ENCODE measurements at regions not wholly inside any gene's neighbourhood (a gene's known extent, or its start where the extent isn't known, plus 50 kb on each side); places are given as distances from the start of the nearest gene placed in this dataset.
"Not testable (repeated sequence)": the region's sequence is repeated elsewhere in the genome, so short reads cannot be mapped to it uniquely, and the experiment has no call there.

DNA sequence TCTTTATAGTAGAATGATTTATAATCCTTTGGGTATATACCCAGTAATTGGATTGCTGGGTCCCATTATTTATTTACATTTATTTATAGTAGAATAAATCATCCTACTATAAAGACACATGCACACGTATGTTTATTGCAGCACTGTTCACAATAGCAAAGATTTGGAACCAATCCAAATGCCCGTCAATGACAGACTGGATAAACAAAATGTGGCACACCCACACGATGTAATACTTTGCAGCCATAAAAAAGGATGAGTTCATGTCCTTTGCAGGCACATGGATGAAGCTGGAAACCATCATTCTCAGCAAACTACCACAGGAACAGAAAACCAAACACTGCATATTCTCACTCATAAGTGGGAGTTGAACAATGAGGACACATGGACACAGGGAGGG is 869.0 kb upstream of the SORCS1 start:
- not testable (repeated sequence) for DNase-seq

DNA sequence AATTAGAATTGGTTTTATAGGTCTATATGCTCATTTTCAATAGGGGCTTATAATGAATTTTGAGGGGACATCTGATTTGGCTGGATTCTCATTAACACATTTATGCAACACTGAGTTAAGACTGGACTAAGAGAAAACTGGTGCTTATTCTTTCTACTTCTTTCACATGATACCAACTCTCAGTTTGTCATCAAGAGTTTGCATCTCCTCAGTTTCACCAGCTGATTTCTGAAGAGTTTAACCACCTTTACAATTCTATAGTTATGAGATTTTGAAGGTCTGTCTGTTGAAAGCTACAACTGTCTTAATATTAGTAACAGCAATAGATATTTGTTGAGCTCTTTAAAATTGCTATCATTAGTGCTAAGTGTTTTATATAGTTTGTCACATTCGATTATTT is 867.0 kb upstream of the SORCS1 start:
- DNase-seq, result no peak

DNA sequence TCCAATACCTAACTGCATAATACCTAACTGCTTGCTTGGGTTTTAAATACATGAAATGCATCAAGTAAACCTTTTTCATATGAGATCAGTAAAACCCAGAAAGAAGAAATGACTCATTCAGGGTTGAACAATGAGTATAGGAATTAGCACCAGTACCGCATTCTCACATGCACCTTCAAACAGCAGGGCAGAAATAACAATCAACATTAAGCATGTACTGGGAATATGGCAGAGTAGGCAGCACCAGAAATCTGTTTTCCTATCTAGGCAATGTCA is 850.3 kb upstream of the SORCS1 start:
- DNase-seq, result no peak

DNA sequence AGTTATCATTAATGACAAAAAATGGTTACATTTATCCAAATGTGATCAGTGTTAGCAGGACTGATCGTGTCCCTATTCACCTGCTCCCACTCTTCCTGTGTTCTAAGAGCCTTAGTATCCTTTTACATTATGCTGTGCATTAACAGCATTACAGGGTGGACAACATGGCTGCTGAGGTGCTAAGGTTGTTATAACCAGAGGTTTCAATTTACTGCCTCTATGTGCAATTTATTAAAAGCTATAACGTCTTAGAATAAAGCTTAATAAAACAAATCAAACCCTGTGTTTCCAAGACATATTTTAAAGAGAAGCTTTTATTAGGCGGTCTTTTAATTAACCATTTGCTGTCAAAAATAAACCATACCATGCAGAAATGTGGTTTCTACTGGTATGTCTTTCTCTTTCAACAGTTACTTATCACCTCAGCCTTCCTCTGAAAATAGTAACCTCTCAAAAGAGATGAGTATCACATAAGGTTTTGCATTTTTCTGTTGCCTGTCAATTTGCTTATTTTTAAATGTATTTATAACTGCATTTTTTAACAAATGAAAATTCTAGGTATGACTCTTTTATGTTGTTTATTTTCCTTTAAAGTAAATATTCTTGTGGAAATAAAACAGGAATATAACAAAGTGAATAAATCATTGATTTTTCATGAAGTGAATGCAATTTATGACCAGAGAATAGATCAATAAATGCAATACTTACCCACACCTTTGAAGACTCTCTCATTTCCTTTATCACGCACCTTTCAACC is 849.8 kb upstream of the SORCS1 start:
- no peak for DNase-seq

DNA sequence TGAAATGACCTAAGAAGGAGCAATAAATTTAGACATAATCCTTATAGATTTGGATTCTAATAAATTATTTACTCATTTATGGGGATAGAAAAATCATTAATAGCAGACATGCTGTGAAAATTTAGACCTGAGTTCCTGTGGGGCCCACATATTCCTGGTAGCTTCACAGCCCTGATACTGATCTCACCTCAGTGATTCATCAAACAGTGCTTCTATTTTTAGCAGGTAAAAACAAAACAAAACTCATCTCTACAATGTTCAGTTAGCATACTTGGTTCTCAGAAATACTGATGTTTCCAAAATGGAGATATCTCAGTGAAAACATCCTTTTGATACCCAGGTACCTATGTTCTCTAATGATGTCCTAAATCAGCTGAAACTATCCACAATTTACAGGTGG is 841.1 kb upstream of the SORCS1 start:
- no peak for DNase-seq

DNA sequence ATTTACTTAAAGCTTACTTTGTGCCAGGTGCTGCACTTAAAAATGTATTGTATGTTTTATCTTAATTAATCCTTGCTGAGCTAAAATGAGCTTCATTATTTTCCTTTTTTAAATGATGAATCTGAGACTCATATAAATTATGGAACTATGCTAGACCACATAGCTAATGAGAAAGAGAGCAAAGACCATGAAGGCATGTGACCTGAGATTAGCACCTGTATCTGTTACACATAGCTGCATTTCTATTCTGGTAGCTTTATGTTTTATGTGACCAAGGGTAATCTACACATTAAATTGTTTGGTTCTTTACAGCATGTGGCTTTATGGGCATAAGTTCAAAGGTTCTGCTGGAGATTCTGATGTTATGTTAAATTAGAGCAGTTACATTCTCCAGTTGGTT is 839.1 kb upstream of the SORCS1 start:
- DNase-seq, result no peak

DNA sequence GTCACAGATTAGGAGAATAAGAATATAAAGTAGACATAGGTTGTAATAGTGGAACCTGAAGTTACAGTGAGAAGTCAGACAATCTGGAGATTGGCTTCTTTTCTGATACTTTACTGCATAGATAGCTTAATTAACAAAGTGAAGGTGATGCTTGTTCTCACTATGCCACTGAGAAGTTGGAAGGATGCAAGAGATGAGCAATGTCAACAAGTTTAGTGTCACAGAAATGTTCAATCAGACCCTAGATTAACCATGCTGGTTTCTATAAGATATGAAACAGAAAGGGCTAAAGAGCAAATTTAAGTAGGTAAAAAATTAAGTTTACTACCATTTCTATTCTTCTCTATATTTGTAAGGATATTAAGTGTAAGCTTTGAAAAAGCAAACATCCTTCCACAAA is 838.6 kb upstream of the SORCS1 start:
- no peak for DNase-seq

DNA sequence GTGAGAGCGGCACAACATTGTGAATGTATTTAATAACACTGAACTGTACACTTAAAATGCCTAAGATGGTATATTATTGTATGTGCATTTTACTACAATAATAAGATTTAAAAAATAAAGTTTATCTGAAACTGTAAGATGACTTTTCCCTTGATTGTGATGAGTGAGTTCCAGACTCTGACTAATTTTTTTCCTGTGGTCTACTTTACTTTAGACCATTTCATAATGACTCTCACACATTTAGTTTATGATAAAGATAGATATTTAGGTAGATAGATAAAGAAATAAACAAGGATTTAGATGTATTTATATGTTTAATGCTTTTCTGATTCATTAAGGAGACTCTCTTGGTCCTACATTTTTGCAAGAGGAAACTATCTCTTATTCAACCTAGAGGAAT is 835.9 kb upstream of the SORCS1 start:
- DNase-seq, result no peak

DNA sequence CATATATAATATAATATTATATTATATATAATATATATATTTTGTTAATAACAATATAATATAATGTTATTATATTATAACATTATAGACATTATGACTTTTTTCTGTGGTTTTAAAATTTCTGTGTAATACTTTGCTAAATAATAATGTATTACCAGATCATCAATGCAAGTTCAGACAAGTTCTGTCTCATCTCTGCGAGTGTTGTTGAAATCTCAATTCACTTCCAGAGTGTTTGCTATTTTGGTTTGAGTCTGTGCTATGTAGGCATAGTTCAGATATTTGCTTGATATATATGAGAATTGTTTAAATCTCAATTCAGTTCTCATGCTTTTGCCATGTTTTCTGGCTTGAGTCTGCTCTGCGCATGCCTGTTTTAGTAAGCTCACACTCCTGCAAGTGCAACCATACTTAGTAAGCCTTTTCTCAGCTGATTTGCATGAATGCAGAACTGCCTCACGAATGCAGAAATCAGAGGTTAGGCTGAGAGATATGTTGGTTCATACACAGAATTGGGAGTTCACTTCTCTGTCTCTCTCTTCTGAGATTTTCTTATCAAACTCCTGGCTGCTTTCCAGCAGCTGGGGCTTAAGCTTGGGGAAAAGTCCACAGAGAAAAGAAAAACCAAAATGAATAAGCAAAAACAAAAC is 830.2 kb upstream of the SORCS1 start:
- no peak for DNase-seq

DNA sequence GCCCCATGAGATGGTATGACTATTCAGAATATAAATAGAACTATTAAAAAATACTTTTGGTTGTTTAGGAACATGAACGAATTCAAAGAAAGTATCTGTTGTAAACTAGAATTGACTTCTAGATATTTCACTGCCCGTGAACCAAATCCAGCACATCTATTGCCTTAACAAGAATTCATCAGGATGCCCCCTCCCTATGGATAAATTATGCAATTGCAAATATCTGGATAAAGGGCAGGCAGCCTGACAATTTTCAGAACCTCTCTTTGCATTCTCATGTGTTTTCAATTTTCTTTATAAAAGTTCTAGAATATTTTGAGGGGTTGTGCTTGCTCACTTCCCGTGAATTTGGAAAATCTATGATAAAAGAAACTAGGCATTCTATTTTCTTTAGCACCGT is 822.1 kb upstream of the SORCS1 start:
- DNase-seq, result no peak

DNA sequence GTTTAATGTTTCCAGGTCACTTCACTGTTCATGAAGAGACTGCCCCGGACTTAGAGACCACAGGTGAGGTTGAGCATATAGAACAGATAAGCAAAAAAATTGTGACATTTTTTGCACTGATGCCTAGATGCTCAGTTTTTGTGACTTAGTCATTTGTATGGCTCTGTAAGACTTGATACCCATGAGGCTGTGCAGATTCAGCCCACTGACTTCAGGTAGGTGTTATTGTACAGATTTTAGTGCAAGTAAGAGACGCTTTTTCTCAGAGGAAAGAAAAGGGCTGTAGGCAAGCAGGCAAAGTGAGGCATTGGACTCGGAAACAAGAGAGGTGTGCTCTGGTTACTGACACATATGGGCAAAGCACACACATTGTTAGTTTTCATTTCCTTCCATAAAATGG is 820.1 kb upstream of the SORCS1 start:
- no peak for DNase-seq

DNA sequence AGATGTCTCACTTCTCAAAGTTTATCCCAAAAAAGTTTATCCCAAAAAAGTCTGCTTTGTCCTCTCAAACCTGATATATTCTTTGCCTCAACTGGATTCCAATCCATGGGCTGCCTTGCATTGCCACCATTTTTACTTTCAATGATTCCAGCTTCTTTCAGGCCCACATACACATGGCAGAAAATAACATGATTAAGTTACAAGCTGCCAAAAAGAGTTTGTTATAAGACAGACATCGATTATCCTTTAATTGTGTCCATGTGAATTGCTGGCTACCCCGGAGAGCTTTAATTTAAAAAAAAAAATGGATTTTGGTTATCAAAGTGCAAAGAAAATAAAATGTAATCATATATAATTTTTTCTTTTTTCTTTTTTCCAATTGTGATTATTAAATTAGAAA is 819.6 kb upstream of the SORCS1 start:
- no peak for DNase-seq

DNA sequence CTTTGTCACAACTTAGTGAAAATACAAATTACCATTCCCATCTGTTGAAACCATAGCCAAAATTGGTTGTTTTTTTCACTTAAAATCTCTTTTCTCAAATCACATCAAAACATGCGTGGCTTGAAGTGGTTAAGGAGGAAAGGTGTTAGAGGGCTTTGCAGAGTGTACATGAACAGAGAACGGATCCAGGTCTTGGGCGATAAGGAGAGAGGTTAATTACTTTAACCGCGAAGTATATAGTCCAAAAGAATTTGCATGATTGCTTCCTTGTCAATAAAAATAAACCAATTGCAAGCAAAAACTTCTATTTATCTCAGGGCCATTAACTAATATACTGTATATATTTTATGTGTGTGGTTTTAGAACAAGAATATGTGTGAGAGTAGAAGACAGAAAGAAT is 813.9 kb upstream of the SORCS1 start:
- no peak for DNase-seq

DNA sequence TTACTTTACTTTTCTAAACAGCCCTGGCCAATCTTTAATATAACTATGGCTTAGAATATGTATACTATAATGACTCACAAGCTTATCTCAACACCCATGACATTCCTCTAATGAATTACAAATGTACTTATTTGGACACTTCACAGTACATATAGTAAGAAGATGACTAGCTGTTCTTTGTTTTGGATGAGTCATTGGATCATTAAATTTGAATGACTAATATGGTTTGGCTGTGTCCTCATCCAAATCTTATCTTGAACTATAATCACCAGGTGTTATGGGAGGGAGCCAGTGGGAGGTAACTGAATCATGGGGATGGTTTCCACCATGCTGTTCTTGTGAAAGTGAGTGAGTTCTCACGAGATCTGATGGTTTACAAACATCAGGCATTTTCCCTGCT is 807.5 kb upstream of the SORCS1 start:
- no peak for DNase-seq

DNA sequence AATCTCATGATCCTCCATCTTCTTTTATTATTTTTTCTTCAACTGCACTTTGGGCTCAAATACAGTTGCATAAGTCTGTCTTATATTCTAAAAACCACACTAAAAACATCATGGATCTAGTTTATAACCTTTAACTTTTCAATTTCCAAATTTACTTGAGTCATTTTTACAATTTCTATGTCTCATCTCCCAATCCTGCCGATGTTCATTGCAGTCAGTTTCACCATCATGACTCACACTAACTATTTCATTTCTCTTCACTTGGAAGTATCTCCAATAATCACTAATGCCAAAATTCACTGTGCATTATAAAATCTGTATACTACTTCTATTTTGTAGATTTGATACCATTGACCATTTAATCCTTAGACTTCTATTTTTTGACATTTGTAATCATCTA is 806.9 kb upstream of the SORCS1 start:
- DNase-seq, result no peak

DNA sequence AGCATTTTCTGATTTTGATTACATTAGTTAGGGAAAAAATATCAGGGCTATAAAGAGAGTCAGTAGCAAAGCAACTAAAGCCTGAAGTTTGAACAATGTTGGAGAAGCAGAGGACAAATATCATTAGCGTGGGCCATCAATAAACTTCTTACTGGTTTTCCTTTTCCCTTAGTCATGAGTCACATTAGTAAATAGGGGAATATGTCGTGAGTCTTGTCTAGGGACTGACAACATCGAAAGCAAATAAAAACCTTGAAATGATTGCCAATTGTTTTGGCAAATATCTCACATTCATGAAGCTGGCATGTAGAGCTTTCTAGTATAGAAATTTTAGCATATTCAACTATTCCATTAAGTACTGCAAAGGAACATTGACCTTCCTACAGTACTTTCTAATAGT is 806.0 kb upstream of the SORCS1 start:
- DNase-seq, result no peak

DNA sequence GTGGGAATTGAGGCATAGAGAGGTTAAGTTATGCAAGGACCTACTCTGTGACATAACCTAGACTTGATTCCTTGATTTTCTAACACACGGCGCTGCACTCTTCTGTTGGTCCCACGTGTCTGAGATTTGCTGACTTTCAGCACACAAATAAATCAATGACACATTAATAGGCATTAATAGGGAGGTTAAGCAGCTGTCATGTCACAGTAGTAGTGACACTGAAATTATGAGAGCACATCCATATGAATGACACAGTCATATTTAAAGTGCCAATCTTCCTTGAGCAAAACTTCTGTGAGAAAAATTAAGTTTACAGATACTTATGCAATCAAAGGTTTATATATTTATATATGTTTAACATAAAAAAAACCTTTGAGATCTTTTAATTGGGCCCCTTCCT is 805.4 kb upstream of the SORCS1 start:
- no peak for DNase-seq

DNA sequence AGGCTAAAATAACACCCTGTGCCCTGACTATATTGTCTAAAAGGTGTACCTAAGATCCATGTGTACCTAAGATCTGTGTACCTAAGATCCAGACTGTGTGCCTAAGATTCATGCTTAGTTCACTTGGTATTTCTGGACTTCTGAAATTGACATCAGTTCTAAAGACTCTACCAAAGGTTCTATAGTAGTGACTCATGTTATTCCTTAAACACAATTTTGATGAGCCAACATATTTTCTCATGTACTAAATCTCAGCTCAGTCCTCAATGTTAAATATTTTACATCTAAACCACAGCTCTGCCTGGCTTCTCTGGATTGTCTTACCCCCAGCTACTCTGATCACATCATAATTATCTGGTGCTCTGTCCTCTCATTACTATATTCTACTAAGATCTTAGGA is 802.3 kb upstream of the SORCS1 start:
- no peak for DNase-seq

DNA sequence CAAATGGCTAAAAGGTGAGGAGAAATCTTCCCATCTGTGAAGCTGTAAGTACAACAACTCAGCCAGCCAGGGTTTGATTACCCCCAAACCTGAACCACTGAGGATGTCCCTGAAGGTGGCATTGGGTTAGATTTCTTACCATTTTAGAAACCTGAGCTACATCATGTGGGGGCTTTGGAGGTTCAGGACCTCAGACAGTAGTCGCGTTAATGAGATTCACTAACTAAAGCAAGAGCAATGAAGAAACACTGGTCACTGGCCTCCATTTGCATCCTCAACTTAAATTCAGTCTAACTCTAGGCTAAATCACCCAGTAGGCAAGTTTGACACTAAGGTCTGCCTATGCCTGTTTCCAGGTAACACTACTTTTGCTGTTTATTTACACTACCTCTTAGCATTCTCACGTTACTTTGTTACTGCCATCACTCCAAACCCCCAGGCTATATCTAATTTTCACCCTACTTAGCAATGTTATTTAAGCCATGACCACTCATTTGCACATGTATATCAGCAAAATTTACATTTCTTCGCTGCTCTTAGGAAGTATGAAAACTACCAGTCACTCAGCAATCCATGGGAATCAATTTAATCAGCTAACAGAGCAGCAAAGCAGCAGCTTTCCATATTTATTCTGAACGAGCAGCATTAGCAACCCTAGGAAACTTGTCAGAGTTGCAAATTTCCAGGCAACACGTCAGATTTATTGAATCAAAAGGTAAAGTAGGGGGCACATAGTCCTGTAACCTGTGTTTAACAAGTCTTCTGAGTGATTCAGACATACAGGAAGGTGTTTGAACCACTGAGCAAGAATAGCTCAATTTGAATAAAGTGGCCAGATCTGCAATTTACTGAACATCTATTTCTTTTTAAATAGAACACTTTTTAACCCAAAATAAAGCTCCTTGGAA is 788.4 kb upstream of the SORCS1 start:
- no peak for DNase-seq

DNA sequence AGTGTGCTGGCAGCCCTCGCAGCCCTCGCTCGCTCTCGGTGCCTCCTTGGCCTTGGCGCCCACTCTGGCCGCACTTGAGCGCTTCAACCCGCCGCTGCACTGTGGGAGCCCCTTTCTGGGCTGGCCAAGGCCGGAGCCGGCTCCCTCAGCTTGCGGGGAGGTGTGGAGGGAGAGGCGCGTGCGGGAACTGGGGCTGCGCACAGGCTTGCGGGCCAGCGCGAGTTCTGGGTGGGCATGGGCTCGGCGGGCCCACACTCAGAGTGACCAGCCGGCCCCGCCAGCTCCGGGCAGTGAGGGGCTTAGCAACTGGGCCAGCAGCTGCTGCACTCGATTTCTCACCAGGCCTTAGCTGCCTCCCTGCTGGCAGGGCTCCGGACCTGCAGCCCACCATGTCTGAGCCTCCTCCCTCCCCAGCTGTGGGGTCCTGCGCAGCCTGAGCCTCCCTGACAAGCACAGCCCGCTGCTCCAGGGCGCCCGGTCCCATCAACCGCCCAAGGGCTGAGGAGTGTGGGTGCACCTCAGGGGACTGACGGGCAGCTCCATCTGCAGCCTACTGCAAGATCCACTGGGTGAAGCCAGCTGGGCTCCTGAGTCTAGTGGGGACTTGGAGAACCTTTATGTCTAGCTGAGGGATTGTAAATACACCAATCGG is 786.0 kb upstream of the SORCS1 start:
- not testable (repeated sequence) for DNase-seq

DNA sequence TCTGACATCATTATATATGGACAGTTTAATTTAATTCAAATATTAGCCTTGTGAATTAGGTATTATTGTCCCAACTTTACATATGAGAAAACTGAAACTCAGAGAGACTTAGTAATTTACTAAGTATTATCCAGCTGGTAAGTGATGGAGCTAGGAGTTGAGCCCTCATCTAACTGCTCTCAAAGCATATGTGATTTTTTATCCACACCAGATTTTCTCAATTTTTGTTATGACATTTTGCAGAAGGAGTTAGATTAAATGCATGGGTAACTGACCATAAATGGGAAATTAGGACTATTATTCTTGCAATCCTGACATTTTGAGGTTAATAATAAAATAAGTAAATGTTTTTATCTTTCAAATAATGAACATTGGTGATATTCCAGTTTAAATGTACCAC is 778.3 kb upstream of the SORCS1 start:
- DNase-seq, result no peak

DNA sequence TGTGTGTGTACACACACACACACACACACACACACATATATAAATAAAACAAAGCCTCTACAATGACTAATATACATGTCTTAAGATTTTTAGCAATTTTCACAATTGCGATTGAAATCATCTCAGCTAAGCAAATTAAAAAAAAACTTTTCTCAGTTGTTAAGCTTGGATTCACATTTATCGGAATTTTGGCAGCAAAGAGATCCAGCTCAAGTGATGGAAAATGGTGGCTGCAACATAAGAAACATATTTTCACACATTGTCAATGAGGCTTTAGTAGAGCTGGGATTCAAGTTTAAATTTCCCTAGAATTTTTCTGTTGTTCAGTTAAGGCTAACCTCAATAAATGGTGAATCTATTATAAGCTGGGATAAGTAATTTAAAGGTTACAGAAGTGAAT is 768.6 kb upstream of the SORCS1 start:
- no peak for DNase-seq

DNA sequence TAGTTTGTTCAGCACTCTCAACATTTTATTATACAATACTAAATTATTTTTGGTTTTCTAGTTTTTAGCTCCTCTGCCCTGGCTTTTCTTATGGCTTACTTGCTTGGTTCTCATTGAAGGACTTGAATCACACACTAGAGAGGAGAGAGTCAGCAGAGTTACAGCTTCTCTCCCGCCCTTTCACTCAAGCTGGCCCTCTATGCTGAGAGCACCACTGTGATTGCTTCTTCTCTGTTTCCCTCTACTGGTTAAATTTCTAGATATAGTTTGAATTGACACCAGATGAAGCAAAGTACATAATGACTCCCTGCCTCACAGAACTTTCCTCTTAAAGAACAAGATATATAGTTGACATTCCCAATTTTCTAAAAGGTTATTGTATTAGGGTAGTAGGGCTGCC is 767.3 kb upstream of the SORCS1 start:
- no peak for DNase-seq

DNA sequence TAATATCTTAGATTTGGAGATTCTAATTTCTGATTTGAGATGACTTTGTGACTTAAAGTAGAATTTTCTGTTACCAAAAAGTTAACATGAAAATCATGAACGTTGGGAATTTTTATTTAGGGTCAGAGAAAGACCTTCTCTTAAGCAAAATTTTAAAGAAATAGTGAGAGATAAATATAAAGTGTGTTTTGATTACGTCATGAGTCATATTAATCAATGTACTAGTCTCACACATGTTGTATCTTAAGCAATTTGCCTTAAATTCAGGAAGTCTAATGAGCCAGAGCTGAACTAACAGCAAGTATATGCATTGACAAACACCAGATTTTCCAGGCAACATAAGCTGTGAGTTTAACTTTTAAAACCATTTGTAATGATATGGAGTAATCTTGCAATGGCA is 765.5 kb upstream of the SORCS1 start:
- DNase-seq, result no peak
